ENCODE measurements at regions not wholly inside any gene's neighbourhood (a gene's known extent, or its start where the extent isn't known, plus 50 kb on each side); places are given as distances from the start of the nearest gene placed in this dataset.

- no peak overlapping the region for H3K27ac Mint-ChIP-seq
- H3K27me3 Mint-ChIP-seq, result peaks cover 11% of the 10 kb centered on the region
- TF ChIP-seq CTCF (conservative IDR thresholded peaks at IDR 0.05), result no peak
- no peak overlapping the region for H3K4me3 Mint-ChIP-seq
- no peaks in the 10 kb centered on the region for H3K4me1 Mint-ChIP-seq (ENCODE audit: unreplicated experiment)
- DNase-seq (ENCODE audit: extremely low spot score, unreplicated experiment), result no peak
- no peaks in the 10 kb centered on the region for H3K36me3 Mint-ChIP-seq
- H3K9me3 Mint-ChIP-seq, result peaks cover 6% of the 10 kb centered on the region
Measured at GRCh38 chr7:32137059-32137458, 66.9 kb upstream of the PDE1C start.

DNA sequence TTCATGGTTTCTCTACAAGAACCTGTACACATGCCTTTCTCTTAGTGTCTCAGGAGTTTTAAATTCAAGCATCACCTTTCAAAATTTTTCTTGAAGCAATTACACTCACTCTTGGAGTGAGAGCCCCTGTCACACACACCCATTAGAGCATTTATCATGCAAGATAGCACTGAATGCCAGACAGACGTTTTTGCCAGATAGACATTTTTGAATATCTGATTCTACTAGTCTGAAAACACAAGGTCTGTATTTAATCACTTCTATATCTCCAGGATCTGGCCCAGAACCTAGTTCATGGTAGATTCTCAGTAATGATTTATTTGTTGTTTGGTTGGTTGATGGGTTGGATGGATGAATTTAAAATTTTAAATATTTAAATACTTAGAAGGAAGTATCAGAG, 60.9 kb upstream of the PDE1C start:
- peaks cover 6% of the 10 kb centered on the region for H3K9me3 Mint-ChIP-seq

GRCh38 chr7:32126843-32127242, 56.6 kb upstream of the PDE1C start:
- Mint-ChIP-seq H3K4me1 (ENCODE audit: unreplicated experiment) (no peaks in the 10 kb centered on the region), H3K9me3 (peaks cover 4% of the 10 kb centered on the region), H3K36me3 (no peaks in the 10 kb centered on the region), H3K27me3 (peaks cover 17% of the 10 kb centered on the region), H3K4me3 (no peak overlapping the region), H3K27ac (no peak overlapping the region)
- DNase-seq (ENCODE audit: extremely low spot score, unreplicated experiment), result no peak
- no peak for TF ChIP-seq CTCF (conservative IDR thresholded peaks at IDR 0.05)

More for the DNA sequence above, 60.9 kb upstream of the PDE1C start:
- Mint-ChIP-seq H3K4me3 (no peak overlapping the region), H3K27ac (no peak overlapping the region), H3K27me3 (peaks cover 15% of the 10 kb centered on the region), H3K4me1 (ENCODE audit: unreplicated experiment) (no peaks in the 10 kb centered on the region), H3K36me3 (no peaks in the 10 kb centered on the region)
- no peak for TF ChIP-seq CTCF (conservative IDR thresholded peaks at IDR 0.05)
- no peak for DNase-seq (ENCODE audit: extremely low spot score, unreplicated experiment)
